ENCODE measurements at regions not wholly inside any gene's neighbourhood (a gene's known extent, or its start where the extent isn't known, plus 50 kb on each side); places are given as distances from the start of the nearest gene placed in this dataset.

- TF ChIP-seq EZH2 (IDR thresholded peaks at IDR 0.05; ENCODE audit: insufficient read depth, low read length) (no peak), CTCF (IDR thresholded peaks at IDR 0.05; ENCODE audit: insufficient read depth, low read depth, low read length) (no peak)
Measured at GRCh38 chr20:8948442-8949020, 120.4 kb upstream of the PLCB4 start.

Measured in astrocyte (in vitro differentiated cells and primary cell).